Stimulated activated naive CD8-positive, alpha-beta T cell treated with anti-CD3 and anti-CD28 coated beads, Interleukin-15, amount 100 ng/mL, for 72 hours (primary cell): ENCODE measurements at regions not wholly inside any gene's neighbourhood (a gene's known extent, or its start where the extent isn't known, plus 50 kb on each side); places are given as distances from the start of the nearest gene placed in this dataset.
A peak's percentile ranks its signal among the peaks of the same experiment; 100 is the strongest.
"Not testable (repeated sequence)": the region's sequence is repeated elsewhere in the genome, so short reads cannot be mapped to it uniquely, and the experiment has no call there.

Experiments
- ATAC-seq: fragments of 150-1000 bp; cut with Tn5 transposase; 2 replicates; pipeline ENCODE4 v1.10.0; 2021; ENCODE audit warnings: mild to moderate bottlenecking, moderate library complexity
- DNase-seq, 2 donors: peaks; one replicate each; pipeline ENCODE4 v3.0.0; 2021 to 2022
- H3K27ac Mint-ChIP-seq, 2 donors: one replicate each; pipeline ENCODE4 v1.8.0; 2022; ENCODE audit warnings: mild to moderate bottlenecking in 2 of 2, mixed read lengths in 2 of 2, moderate library complexity in 2 of 2
- H3K27me3 Mint-ChIP-seq: one replicate; pipeline ENCODE4 v1.8.0; 2022; ENCODE audit warnings: mixed read lengths
- H3K4me1 Mint-ChIP-seq: one replicate; pipeline ENCODE4 v1.8.0; 2022; ENCODE audit warnings: mild to moderate bottlenecking, mixed read lengths
- H3K4me3 Mint-ChIP-seq, 2 donors: one replicate each; pipeline ENCODE4 v1.8.0; 2022; ENCODE audit warnings: mild to moderate bottlenecking in 2 of 2, mixed read lengths in 2 of 2, moderate library complexity in 1 of 2
- H3K9me3 Mint-ChIP-seq, 2 donors: one replicate each; pipeline ENCODE4 v1.8.0; 2022; ENCODE audit warnings: mixed read lengths in 2 of 2

GRCh38 chr9:42385574-42386120 lies 202.2 kb downstream of the SPATA31A6 start:
- not testable (repeated sequence) for H3K27ac Mint-ChIP-seq, H3K4me1 Mint-ChIP-seq, H3K4me3 Mint-ChIP-seq, H3K9me3 Mint-ChIP-seq, ATAC-seq, DNase-seq, H3K27me3 Mint-ChIP-seq

GRCh38 chr9:42386477-42386876 lies 203.0 kb downstream of the SPATA31A6 start:
- Mint-ChIP-seq H3K27me3 (no peaks in the 10 kb centered on the region), H3K9me3 (no peaks in the 10 kb centered on the region), H3K27ac (no peak overlapping the region), H3K4me3 (no peak overlapping the region), H3K4me1 (no peaks in the 10 kb centered on the region)
- ATAC-seq (no peak), DNase-seq (no peak)

- Mint-ChIP-seq H3K27ac (no peak overlapping the region), H3K4me3 (no peak overlapping the region), H3K4me1 (no peaks in the 10 kb centered on the region), H3K27me3 (no peaks in the 10 kb centered on the region), H3K9me3 (no peaks in the 10 kb centered on the region)
- DNase-seq (no peak), ATAC-seq (peak; percentile 34)
These were observed 204.8 kb downstream of the SPATA31A6 start for GRCh38 chr9:42388146-42388690.

- no peaks in the 10 kb centered on the region for H3K4me1 Mint-ChIP-seq
- ATAC-seq (peak; percentile 24), DNase-seq (no peak)
- no peaks in the 10 kb centered on the region for H3K27me3 Mint-ChIP-seq
- H3K27ac Mint-ChIP-seq = no peak overlapping the region
- H3K4me3 Mint-ChIP-seq = no peak overlapping the region
- H3K9me3 Mint-ChIP-seq = no peaks in the 10 kb centered on the region
These were observed 205.4 kb downstream of the SPATA31A6 start for GRCh38 chr9:42388846-42389245.

- H3K9me3 Mint-ChIP-seq, H3K4me3 Mint-ChIP-seq, H3K27ac Mint-ChIP-seq, H3K27me3 Mint-ChIP-seq, H3K4me1 Mint-ChIP-seq, DNase-seq: not testable (repeated sequence)
- peak; percentile 64 for ATAC-seq
These were observed 209.5 kb downstream of the SPATA31A6 start for GRCh38 chr9:42392773-42393455.

- Mint-ChIP-seq H3K27ac (no peak overlapping the region), H3K9me3 (no peaks in the 10 kb centered on the region), H3K27me3 (no peaks in the 10 kb centered on the region), H3K4me3 (no peak overlapping the region), H3K4me1 (no peaks in the 10 kb centered on the region)
- DNase-seq (no peak), ATAC-seq (peak; percentile 35)
These were observed 212.9 kb downstream of the SPATA31A6 start for GRCh38 chr9:42396318-42396717.

GRCh38 chr9:42397336-42397735 lies 213.9 kb downstream of the SPATA31A6 start:
- not testable (repeated sequence) for H3K27ac Mint-ChIP-seq, H3K9me3 Mint-ChIP-seq, H3K4me3 Mint-ChIP-seq, H3K4me1 Mint-ChIP-seq, H3K27me3 Mint-ChIP-seq, DNase-seq, ATAC-seq

- not testable (repeated sequence) for ATAC-seq, H3K4me3 Mint-ChIP-seq
These were observed 219.5 kb downstream of the SPATA31A6 start for GRCh38 chr9:42402919-42403318.

GRCh38 chr9:42409581-42409980 lies 226.1 kb downstream of the SPATA31A6 start:
- H3K4me3 Mint-ChIP-seq, H3K4me1 Mint-ChIP-seq, DNase-seq, ATAC-seq, H3K9me3 Mint-ChIP-seq, H3K27ac Mint-ChIP-seq, H3K27me3 Mint-ChIP-seq: not testable (repeated sequence)

More at GRCh38 chr9:42402919-42403318, 219.5 kb downstream of the SPATA31A6 start:
- H3K9me3 Mint-ChIP-seq, H3K4me1 Mint-ChIP-seq, H3K27ac Mint-ChIP-seq, H3K27me3 Mint-ChIP-seq, DNase-seq: not testable (repeated sequence)

- DNase-seq, H3K9me3 Mint-ChIP-seq, H3K4me3 Mint-ChIP-seq, H3K4me1 Mint-ChIP-seq, H3K27me3 Mint-ChIP-seq, H3K27ac Mint-ChIP-seq, ATAC-seq: not testable (repeated sequence)
These were observed 228.9 kb downstream of the SPATA31A6 start for GRCh38 chr9:42412354-42412753.

GRCh38 chr9:42414865-42415264 lies 231.4 kb downstream of the SPATA31A6 start:
- H3K27ac Mint-ChIP-seq, H3K27me3 Mint-ChIP-seq, H3K4me1 Mint-ChIP-seq, DNase-seq, ATAC-seq, H3K4me3 Mint-ChIP-seq, H3K9me3 Mint-ChIP-seq: not testable (repeated sequence)

- not testable (repeated sequence) for ATAC-seq, H3K4me3 Mint-ChIP-seq, H3K9me3 Mint-ChIP-seq, H3K27me3 Mint-ChIP-seq, DNase-seq, H3K4me1 Mint-ChIP-seq, H3K27ac Mint-ChIP-seq
These were observed 236.2 kb downstream of the SPATA31A6 start for GRCh38 chr9:42419652-42420051.

- not testable (repeated sequence) for H3K27me3 Mint-ChIP-seq, DNase-seq, H3K9me3 Mint-ChIP-seq, H3K27ac Mint-ChIP-seq, H3K4me3 Mint-ChIP-seq, ATAC-seq, H3K4me1 Mint-ChIP-seq
These were observed 236.9 kb downstream of the SPATA31A6 start for GRCh38 chr9:42420324-42420723.

- DNase-seq, ATAC-seq, H3K4me3 Mint-ChIP-seq, H3K9me3 Mint-ChIP-seq, H3K4me1 Mint-ChIP-seq, H3K27me3 Mint-ChIP-seq, H3K27ac Mint-ChIP-seq: not testable (repeated sequence)
These were observed 238.2 kb downstream of the SPATA31A6 start for GRCh38 chr9:42421630-42422029.

- H3K27me3 Mint-ChIP-seq, DNase-seq: not testable (repeated sequence)
These were observed 247.5 kb downstream of the SPATA31A6 start for GRCh38 chr9:42430674-42431615.

GRCh38 chr9:42431616-42432010 lies 248.2 kb downstream of the SPATA31A6 start:
- DNase-seq, ATAC-seq, H3K4me3 Mint-ChIP-seq, H3K4me1 Mint-ChIP-seq, H3K27me3 Mint-ChIP-seq, H3K9me3 Mint-ChIP-seq, H3K27ac Mint-ChIP-seq: not testable (repeated sequence)

More at GRCh38 chr9:42430674-42431615, 247.5 kb downstream of the SPATA31A6 start:
- H3K27ac Mint-ChIP-seq, ATAC-seq, H3K9me3 Mint-ChIP-seq, H3K4me3 Mint-ChIP-seq, H3K4me1 Mint-ChIP-seq: not testable (repeated sequence)
